ENCODE measurements at regions not wholly inside any gene's neighbourhood (a gene's known extent, or its start where the extent isn't known, plus 50 kb on each side); places are given as distances from the start of the nearest gene placed in this dataset.

GRCh38 chr15:93671387-93671943, 559.9 kb upstream of the MCTP2 start:
- Histone ChIP-seq H3K4me3 (replicated peaks in 1 of 2; ENCODE audit: low read depth in 1 of 2, low read length in 2 of 2) (no peak overlapping the region), H3K36me3 (ENCODE audit: control insufficient read depth in 1 of 2, insufficient read depth in 2 of 2, low read length in 2 of 2) (no peaks in the 10 kb centered on the region), H3K9me3 (ENCODE audit: control insufficient read depth in 1 of 2, insufficient read depth in 1 of 2, low read depth in 1 of 2, low read length in 2 of 2) (peaks cover 0 to 10% of the 10 kb centered on the region in 2 experiments; a peak in 1 of 4 replicates), H3K27ac (ENCODE audit: low read depth, low read length) (no peak overlapping the region), H3K9ac (ENCODE audit: low read length) (no peak overlapping the region), H3K4me2 (ENCODE audit: low read length) (no peak overlapping the region), H3K4me1 (ENCODE audit: control insufficient read depth in 1 of 2, insufficient read depth in 2 of 2, low read length in 2 of 2) (no peaks in the 10 kb centered on the region), H3K79me2 (ENCODE audit: insufficient read depth, low read length) (no peaks in the 10 kb centered on the region), H3K27me3 (ENCODE audit: insufficient read depth, low read length) (no peaks in the 10 kb centered on the region), H3K9me2 (ENCODE audit: insufficient read depth) (no peaks in the 10 kb centered on the region), H4K20me1 (ENCODE audit: insufficient read depth) (no peaks in the 10 kb centered on the region), H2AFZ (ENCODE audit: low read depth, low read length, poor library complexity, severe bottlenecking) (no peak overlapping the region)
- DNase-seq (ENCODE audit: low read depth, low spot score): no peak
- TF ChIP-seq ATF3 (IDR thresholded peaks at IDR 0.05) (no peak), ZFX (IDR thresholded peaks at IDR 0.05) (no peak), EZH2 (IDR thresholded peaks at IDR 0.05) (no peak), YY1 (IDR thresholded peaks at IDR 0.05; ENCODE audit: extremely low read depth, insufficient replicate concordance, low read depth, low read length) (no peak), SP1 (IDR thresholded peaks at IDR 0.05; ENCODE audit: low read depth) (no peak), ZNF274 (IDR thresholded peaks at IDR 0.05; ENCODE audit: low read depth, low read length) (no peak), TCF7L2 (IDR thresholded peaks at IDR 0.05; ENCODE audit: borderline replicate concordance, extremely low read depth, insufficient read depth, insufficient read length) (no peak), JUND (IDR thresholded peaks at IDR 0.05) (no peak), ZBTB33 (IDR thresholded peaks at IDR 0.05; ENCODE audit: extremely low read depth, insufficient replicate concordance, low read length) (no peak), CTCF (IDR thresholded peaks at IDR 0.05 in 2 of 3, conservative IDR thresholded peaks at IDR 0.05 in 1 of 3; ENCODE audit: borderline replicate concordance in 1 of 3, insufficient read depth in 1 of 3, low read depth in 2 of 3, low read length in 2 of 3) (no peak), CEBPB (IDR thresholded peaks at IDR 0.05; ENCODE audit: low read depth) (no peak)
- ATAC-seq: no peak
- ChIA-PET RAD21 (ENCODE audit: low non-redundant PET in 1 of 2, low total read pairs in 2 of 2, uncharacterized antibody in 2 of 2, unreplicated experiment in 2 of 2) (no interaction called here), CTCF (no interaction called here), POLR2A (no interaction called here)
- intact Hi-C loops (cut with micrococcal nuclease): no loop called here
- no TSS peak for BruUV-seq (replicated peaks)
